GM21576 (cell line): ENCODE measurements at regions not wholly inside any gene's neighbourhood (a gene's known extent, or its start where the extent isn't known, plus 50 kb on each side); places are given as distances from the start of the nearest gene placed in this dataset.
A peak's percentile ranks its signal among the peaks of the same experiment; 100 is the strongest.
"Not testable (repeated sequence)": the region's sequence is repeated elsewhere in the genome, so short reads cannot be mapped to it uniquely, and the experiment has no call there.

ENCODE experiments used
- ATAC-seq: cut with Tn5 transposase; IDR thresholded peaks from one replicate; pipeline ENCODE4 v1.9.1; 2021; ENCODE audit warnings: mild to moderate bottlenecking, moderate library complexity; ENCODE audit not compliant: unreplicated experiment

DNA sequence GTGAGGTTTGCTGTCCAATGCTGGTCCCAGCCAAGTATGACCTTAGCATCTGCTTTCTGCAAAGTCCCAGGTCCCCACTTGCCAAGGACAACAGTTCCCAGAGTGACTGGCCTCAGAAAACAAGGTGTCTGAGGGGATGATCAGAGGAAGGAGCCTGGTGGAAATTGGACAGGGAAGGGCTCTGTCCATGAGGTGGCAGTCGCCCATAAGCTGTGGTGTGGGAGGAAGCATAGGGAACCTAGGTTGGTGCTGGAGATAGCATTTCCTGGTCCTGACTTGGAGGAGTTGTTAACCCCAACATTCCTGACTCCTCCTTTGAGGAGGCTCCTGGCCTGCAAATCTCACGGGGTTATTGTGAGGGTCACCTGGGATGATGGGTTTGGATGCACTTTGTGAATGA, 77.8 kb downstream of the LIMS4 start:
- ATAC-seq, result peak; percentile 51

GRCh38 chr2:110392366-110392765, 80.2 kb downstream of the LIMS4 start:
- ATAC-seq, result not testable (repeated sequence)

- ATAC-seq, result not testable (repeated sequence)
Measured at GRCh38 chr2:110391035-110391418, 81.6 kb downstream of the LIMS4 start.

GRCh38 chr2:110390351-110391034, 82.1 kb downstream of the LIMS4 start:
- not testable (repeated sequence) for ATAC-seq

DNA sequence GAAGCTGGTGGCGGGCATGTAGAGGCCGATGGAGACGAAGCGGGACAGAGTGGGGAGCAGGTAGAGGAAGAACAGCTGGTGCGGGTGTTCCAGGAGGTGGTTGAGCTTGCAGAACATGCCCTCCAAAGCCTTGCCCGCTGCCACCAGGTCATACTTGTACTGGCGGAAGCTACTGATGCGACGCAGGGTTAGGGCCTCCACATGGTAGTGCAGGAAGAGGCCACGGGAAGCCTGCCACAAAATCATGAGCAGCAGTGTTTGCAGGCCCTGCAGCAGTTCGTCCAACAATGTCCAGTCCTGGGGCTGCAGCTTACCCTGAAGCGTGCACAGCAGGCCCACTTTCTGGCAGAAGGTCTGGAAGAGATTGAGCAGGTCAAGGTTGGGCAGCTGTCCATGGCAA, 85.6 kb downstream of the LIMS4 start:
- not testable (repeated sequence) for ATAC-seq

GRCh38 chr2:110386546-110386945, 86.1 kb downstream of the LIMS4 start:
- ATAC-seq, result not testable (repeated sequence)

GRCh38 chr2:110384736-110385119, 87.9 kb downstream of the LIMS4 start:
- ATAC-seq, result not testable (repeated sequence)

DNA sequence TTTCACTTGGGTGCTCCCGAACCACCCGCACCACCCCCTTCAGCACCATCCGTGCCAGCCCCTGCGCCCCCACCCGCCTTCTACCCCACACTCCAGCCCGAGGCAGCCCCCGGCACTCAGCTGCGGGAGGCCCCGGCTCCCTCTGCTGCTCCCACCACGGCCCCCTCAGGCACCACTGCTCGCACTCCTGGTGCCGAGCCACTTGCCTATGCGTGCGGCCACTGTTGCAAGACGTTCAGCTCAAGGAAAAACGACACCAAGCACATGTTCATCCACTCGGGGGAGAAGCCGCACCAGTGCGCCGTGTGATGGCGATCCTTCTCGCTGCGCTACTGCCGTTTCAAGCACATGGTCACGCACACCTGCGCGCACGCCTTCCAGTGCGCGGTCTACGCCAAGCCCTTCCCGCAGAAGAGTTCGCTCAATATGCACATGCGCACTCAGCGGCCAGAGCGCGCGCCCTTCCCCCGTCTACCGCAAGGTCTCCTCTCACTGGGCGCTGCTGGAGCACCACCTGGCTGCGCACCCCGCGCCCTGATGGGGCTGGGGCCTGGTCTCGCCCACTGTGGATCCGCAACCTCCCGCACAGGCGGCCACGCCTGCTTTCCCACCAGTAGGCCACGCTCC, 88.4 kb downstream of the LIMS4 start:
- not testable (repeated sequence) for ATAC-seq

DNA sequence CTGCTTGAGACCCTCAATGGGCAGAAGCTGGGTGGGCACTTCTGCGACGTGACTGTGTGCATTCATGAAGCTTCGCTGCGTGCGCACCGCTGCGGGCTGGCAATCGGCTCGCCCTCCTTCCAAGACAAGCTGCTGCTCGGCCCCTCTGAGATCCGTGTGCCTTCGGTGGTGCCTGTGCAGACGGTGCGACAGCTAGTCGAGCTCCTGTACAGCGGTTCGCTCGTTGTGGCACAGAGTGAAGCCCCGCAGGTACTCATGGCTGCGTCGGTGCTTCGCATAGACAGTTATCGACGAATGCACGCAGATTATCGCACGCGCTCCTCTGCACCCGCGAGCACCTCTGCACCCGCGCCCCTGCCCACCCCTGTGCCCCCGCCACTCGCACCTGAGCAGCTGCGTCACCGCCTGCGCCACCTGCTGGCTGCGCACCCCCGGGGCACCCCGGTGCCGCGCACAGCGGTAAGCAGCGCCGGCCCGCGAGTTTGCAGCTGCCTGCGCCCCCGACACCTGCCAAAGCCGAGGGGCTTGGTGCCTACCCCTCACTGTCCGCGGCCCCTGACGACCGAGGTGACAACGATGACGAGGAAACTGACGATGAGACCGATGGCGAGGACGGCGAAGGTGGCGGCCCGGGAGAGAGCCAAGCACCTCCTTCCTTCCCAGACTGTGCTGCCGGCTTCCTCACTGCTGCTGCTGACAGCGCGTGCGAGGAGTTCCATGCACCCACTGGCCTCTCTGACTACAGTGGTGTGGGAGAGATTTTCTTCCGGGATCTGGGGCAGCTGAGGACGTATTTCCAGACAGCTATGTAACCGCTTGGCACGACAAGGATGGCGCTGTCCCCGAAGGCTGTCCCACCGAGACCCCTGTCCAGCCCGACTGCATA, 89.2 kb downstream of the LIMS4 start:
- peak; percentile 69 for ATAC-seq

DNA sequence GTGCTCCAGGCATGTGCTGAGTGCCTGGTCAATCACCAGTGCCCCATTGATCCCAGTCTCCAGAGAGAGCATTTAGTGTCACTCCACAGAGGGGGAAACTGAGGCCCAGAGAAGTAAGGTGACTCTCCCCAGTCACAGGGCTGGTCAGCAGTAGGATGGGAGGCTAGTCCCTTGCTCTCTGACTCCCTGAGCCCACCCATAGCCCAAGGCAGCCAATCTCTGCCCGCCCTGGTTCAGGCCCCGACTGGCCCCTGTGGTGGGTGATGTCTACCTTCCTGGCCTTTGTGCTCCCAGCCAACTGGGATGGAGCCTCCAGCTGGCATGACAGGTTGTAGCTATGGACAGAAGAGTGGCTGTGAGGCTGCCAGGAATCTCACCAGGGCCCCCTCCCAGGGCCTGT, 99.1 kb downstream of the LIMS4 start:
- not testable (repeated sequence) for ATAC-seq

- ATAC-seq, result not testable (repeated sequence)
Measured at GRCh38 chr2:110371633-110372032, 101.0 kb downstream of the LIMS4 start.

- ATAC-seq, result not testable (repeated sequence)
Measured at GRCh38 chr2:110357616-110358015, 115.0 kb downstream of the LIMS4 start.

- ATAC-seq, result not testable (repeated sequence)
Measured at GRCh38 chr2:110354294-110355018, 118.2 kb downstream of the LIMS4 start.

GRCh38 chr2:110350718-110351117, 121.9 kb downstream of the LIMS4 start:
- ATAC-seq, result not testable (repeated sequence)

DNA sequence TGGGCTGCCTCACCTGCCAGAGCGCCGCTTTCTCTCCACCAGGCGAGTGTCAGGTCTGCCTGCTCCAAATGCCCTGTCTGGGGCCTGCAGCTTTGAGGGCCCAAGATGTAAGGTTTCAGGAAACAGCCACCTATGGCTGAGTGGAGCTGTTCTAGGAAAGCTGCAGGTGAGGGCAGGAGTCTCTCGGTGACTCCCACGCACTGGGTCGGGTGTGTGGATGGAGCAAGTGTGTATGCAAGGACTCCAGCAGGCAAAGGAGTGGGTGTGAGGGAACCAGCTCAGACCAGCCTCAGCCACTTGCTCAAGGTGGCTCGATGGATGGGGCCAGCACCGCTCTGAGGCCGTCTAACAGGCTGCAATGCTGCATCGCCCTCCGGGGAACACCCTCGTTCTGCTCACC, 123.7 kb downstream of the LIMS4 start:
- not testable (repeated sequence) for ATAC-seq

- ATAC-seq, result not testable (repeated sequence)
Measured at GRCh38 chr2:110344405-110345035, 128.1 kb downstream of the LIMS4 start.

- not testable (repeated sequence) for ATAC-seq
Measured at GRCh38 chr2:110342077-110342476, 129.7 kb upstream of the MTLN start.

GRCh38 chr2:110339126-110339525, 126.8 kb upstream of the MTLN start:
- ATAC-seq, result not testable (repeated sequence)

DNA sequence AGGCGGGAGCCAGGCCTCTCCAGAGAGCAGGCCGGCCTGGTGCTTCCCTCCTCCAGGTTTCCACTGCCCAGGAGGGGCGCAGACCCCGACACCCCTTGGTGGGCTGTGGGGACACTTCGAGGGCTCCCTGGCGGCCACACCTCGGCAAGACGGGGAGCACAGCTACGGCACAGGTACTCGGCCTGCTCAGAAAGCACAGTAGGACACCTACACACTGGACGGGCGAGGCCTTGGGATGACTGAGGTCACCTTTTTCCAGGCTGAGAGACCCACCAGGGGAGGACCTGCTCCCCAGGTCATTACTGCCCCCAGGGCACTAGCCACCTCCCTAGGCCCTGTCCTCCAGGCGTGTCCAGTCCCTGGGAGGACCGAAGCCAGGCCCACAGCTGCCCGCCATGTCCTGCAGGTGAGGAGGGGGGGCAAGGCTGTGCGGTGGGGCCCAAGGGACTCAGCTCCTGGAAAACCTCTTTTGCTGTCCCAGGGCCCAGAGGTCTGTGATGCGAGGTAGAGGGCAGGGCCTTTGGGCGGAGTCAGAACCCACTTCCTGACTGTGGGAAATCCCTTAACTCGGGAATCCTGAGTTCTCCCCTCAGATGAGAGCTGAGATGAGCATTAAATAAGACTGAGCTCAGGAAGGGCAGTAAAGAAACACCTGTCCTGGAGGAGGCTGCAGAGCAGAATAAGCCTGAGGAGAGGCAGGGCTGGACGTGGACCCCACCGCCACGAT, 126.1 kb upstream of the MTLN start:
- not testable (repeated sequence) for ATAC-seq

GRCh38 chr2:110336071-110336470, 123.7 kb upstream of the MTLN start:
- ATAC-seq, result not testable (repeated sequence)
